Hypothalamus (tissue), 51 donors: ENCODE measurements at regions not wholly inside any gene's neighbourhood (a gene's known extent, or its start where the extent isn't known, plus 50 kb on each side); places are given as distances from the start of the nearest gene placed in this dataset.
A peak's percentile ranks its signal among the peaks of the same experiment; 100 is the strongest.
"Not testable (repeated sequence)": the region's sequence is repeated elsewhere in the genome, so short reads cannot be mapped to it uniquely, and the experiment has no call there.

ENCODE experiments used
- DNase-seq, 51 donors: peaks; one replicate each; lab custom pipeline; 2025; lab: John Stamatoyannopoulos, UW

DNA sequence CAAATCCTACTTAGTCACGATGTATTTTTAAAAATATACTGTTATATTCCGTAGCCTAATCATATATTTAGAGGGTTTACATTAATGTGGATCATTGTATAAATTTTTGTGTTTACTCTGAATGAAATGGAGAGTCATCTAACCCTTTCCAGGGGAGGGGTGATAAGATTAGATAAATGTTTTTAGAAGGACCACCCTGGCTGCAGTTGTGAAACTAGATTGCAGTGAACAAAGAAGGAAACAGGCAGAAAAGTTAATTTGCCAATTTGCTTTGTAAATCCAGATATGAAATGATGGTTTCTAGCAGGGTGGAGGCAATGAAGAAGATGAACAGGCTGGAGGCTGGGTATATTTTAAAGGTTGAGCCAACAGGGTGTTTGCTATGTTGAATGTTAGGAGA lies 477.7 kb upstream of the ZMIZ1 start:
- DNase-seq, result no peak

DNA sequence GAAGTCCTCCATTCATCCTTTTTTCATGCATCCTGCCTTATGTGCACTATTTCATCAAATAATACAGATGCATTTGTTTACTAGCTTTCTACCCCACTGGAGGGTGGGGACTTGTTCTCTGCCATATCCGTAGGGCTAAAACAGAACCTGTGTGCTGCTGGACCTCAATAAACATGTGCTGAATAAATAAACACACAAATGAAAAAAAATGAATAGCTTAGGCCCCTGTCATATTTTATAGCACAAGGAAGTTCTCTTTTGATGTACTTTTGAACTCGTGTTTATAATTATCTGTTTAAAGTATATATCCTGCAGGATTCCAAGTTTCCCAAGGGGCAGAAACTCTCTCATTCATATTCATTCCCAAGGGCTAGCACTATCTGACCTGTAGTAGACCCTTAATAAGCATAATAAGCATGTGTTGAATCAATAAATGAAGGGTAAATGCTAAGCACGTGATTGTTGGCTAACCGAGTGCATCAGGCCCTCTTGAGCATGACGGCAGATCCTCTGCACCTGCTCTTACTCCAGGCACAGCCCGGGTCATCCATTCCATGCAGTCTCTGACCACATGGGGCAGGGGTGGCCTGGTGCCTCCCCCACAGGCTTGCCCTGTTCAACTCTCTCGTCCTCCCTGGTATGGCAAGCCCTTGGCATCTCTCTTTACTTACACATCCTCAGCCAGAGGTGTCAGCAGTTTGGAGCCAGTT lies 474.1 kb upstream of the ZMIZ1 start:
- DNase-seq, result no peak

DNA sequence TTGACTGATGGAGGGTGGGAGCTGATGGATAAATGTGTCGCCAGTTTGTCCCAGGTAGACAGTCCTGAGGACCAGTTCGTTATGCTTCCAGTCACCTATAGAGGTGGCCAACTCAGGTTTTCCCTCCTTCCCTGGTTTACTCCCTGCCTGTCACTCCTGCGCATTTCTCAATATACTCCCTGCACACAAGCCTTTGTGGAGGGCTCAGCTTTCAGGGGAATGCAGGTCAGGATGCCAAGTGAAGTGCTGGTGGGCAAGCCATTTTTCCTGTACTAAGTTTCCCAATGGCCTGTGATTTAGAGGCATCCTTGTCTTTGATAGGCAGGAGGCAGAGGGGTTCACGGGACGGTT lies 473.5 kb upstream of the ZMIZ1 start:
- DNase-seq, result no peak

- no peak for DNase-seq
These were observed 472.2 kb upstream of the ZMIZ1 start for GRCh38 chr10:78596556-78596955.

- no peak for DNase-seq
These were observed 470.8 kb upstream of the ZMIZ1 start for GRCh38 chr10:78597796-78598555.

GRCh38 chr10:78599122-78599853 lies 469.5 kb upstream of the ZMIZ1 start:
- no peak for DNase-seq

DNA sequence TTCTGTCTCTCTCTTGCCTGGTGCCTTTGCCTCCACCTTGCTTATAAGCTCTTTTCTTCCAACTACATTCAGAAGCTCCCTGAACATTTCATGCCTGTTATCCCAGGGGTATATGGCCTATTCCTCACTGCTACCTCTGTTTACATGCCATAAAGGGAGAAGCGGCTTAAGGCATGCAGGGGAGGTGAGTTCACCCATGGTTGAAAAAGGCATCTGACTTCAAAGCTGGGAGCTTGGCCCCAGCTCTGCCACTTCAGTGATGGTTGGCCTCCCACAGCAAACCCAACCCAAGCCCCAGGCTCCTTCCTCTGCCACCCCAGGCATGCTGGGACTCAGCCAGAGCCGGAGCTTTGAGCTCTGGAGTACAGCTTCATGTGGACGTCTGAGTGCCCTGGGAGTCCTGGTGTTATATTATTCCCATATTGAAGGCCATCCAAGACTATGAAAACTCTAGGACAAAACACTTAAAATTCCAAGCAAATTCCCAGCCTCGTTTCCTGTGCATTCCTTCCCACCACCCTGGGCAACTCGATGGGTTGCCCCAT lies 468.6 kb upstream of the ZMIZ1 start:
- no peak for DNase-seq

DNA sequence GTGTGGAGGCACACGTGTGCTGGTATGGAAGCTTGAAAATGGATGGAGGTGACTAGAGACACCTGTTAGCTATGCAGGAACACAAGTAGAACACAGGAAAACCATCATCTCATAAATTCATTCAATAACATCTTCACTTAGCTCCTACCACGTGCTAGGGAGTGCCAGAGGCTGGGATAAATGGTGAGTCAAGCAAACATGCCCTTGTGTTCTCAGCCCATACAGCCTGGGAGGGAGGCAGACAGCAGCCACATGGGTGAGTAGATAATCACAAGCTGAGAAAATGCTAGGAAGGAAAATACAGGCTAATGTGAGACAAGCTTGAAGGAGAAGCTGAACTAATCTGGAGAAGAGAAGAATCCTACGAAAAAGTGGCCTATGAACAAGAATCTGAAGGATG lies 468.0 kb upstream of the ZMIZ1 start:
- no peak for DNase-seq

GRCh38 chr10:78602201-78602932 lies 466.4 kb upstream of the ZMIZ1 start:
- no peak for DNase-seq

- DNase-seq, result no peak
These were observed 464.5 kb upstream of the ZMIZ1 start for GRCh38 chr10:78604286-78604685.

GRCh38 chr10:78604721-78605120 lies 464.0 kb upstream of the ZMIZ1 start:
- no peak for DNase-seq

- no peak for DNase-seq
These were observed 462.9 kb upstream of the ZMIZ1 start for GRCh38 chr10:78605800-78606350.

- DNase-seq, result not testable (repeated sequence)
These were observed 462.0 kb upstream of the ZMIZ1 start for GRCh38 chr10:78606766-78607165.

DNA sequence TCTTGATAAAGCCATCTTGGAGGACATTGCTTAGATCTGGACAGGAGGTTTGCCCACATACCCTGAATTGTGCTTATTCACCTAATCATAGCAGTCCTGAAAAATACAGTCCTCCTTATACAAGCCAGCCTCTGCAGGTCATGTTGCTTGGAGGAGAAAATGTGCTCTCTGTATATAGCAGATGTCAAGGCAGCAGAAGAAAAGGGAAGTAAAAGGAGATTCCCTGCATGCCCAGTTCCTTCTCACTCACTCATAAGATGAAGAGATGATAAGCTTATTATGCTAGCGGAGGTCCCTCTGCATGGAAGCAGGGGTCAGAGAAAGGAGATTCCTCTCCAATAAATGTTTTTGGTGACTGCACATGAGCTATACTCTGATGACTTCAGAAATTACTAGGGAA lies 458.8 kb upstream of the ZMIZ1 start:
- DNase-seq, result no peak

- no peak for DNase-seq
These were observed 455.6 kb upstream of the ZMIZ1 start for GRCh38 chr10:78613132-78613531.

- DNase-seq, result peak in 1 of 51 donors; percentile 31
These were observed 454.5 kb upstream of the ZMIZ1 start for GRCh38 chr10:78614267-78614666.

GRCh38 chr10:78614744-78615143 lies 454.0 kb upstream of the ZMIZ1 start:
- DNase-seq, result no peak

- no peak for DNase-seq
These were observed 452.6 kb upstream of the ZMIZ1 start for GRCh38 chr10:78616125-78616695.

DNA sequence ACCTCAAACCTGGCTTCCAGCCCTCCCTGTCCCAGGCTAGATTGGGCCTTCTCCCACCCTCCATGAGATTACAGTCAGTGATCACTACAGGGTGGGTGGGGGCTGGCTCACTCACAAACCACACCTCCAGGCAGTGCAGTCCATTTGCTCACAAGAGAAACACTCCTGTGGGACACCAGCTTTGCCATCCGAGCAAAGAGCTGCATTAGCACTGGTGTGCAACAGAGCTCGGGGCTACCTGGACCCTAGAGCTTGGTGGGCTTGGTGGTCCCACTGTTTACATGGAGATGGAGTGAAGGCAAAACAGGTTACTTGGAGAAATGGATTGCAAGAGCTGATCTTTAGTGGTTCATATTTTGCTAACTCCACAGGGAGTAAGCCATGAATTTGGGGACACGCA lies 451.7 kb upstream of the ZMIZ1 start:
- DNase-seq, result no peak

- DNase-seq, result no peak
These were observed 451.1 kb upstream of the ZMIZ1 start for GRCh38 chr10:78617631-78618030.
